T-helper 1 cell (primary cell): ENCODE measurements at regions not wholly inside any gene's neighbourhood (a gene's known extent, or its start where the extent isn't known, plus 50 kb on each side); places are given as distances from the start of the nearest gene placed in this dataset.

ENCODE experiments used
- DNase-seq, 5 donors: peaks; one replicate each; pipeline ENCODE4 v3.0.0-alpha.2; 2012 to 2020

- no peak for DNase-seq
Observed at GRCh38 chr3:31157047-31157694, 262.7 kb upstream of the GADL1 start.

DNA sequence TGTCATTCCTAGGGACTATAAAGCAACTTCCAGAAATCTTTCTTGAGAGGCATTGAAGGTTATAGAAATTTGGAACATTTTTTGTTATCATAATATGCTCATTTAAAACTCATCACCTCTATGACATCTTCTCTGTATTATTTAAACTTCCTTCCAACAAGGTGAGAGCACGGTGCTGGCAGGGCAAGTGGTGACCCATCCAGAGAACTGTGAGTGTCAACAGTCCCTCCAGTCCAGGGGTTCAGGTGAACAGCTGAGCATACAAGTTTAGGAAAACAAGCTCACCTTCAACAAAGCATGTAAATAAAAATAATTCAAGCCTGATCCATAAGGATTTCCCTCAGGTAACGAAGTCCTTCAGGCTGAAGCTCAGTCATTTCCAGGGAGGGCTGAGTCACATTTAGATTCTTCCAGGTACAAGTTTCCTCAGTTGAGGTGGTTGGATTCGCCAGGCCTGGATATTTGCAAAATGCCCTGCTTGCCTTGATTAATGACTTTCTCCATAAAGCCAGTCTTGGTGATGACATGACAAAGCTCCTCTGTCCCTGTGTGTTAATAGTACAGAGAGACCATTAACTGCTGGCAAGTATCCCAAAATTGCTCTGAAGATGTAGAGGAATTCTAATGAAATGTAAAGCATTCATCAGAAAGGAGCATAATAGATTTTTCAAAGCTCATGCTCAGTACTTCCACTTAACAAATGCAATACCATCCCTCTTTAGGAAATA, 263.6 kb upstream of the GADL1 start:
- no peak for DNase-seq

DNA sequence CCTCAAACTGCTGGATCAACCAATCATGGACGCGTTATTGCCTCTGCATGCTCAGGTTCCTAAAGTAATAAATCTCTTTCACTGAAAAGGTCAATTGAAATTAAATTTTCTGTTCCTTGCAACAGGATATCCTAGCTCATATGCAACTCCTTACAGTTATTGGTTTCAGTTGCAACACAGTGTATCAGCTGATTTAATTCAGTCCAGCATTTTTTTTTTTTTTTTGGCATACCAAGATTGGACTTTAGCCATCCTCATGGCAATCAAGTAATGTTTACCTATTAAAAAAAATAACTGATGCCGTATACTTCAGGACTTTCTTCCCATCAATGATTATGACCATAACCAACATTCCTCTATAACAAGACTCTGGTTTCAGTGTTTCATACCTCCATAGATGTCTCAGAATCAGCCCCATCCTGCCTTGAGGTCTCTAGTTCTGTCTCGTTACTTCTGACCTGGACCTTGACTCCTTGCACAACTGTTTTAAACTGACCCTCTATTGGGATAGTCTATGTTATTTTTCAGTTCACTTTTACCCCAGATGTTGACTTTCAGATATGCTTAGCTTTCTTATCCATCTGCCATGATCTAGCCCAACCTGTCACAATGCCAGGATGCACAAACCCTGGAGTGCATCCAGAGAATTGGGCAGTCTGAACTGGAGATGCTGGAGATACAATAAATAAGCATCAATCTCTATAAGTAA, 265.0 kb upstream of the GADL1 start:
- no peak for DNase-seq

DNA sequence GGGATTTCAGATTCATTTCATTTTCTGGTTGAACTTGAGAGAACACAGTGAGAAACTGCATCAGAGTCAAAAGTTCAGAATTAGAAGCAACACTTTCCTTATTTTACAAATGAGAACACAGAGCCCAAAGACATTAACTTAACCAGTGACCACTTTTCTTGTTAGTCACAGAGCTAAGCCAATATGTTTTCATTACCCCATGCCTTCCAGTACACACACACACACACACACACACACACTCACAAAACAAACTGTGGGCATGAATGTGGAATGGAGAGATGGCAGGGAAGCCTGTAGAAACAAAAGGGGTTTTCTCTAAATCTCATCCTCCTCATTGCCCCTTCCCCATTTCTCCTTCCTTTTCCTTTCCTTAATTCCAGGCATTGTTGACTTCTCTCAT, 267.4 kb upstream of the GADL1 start:
- DNase-seq = no peak

DNA sequence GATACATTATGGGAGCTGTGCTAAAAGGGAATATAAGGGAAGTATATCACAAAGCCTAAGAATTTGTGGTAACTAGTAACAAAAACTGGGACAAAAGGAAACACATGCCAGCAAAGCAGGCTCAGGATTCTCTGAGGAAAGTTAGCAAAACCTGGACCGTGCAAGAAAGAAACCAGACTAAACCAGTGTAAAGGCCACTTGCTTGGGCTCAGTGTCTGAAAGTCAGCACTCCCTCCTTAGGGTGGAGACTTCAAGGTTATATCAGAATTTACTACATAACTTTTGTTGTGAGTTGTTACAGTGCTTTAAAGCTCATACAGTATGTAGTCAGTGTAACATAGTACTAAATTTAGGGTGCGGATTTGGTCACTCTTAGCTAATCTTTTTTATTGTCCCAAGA, 269.9 kb upstream of the GADL1 start:
- no peak for DNase-seq

DNA sequence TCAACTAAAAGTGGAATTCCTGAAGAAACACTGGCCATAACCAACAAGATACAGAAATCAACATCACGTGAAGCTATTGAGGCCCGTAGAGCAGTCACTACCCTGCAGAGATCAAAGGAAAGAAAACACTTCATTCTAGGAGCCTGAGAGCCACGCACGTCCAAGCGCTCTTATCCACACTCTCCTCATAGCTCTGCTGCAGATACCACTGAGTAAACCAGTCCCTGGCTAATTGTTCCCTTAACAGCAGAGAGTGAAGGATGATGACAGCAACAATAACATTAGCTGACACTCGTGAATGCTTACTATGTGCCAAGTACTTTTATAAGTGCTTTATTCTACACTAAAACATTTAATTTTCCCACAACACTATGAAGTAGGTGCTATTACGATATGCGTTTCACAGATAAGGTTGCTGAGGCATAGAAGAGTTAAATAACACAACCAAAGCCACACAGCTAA, 271.0 kb upstream of the GADL1 start:
- DNase-seq = no peak

- DNase-seq = no peak
Observed at GRCh38 chr3:31166249-31166885, 271.9 kb upstream of the GADL1 start.

GRCh38 chr3:31167666-31168065, 273.2 kb upstream of the GADL1 start:
- no peak for DNase-seq

GRCh38 chr3:31170932-31171670, 276.6 kb upstream of the GADL1 start:
- no peak for DNase-seq

DNA sequence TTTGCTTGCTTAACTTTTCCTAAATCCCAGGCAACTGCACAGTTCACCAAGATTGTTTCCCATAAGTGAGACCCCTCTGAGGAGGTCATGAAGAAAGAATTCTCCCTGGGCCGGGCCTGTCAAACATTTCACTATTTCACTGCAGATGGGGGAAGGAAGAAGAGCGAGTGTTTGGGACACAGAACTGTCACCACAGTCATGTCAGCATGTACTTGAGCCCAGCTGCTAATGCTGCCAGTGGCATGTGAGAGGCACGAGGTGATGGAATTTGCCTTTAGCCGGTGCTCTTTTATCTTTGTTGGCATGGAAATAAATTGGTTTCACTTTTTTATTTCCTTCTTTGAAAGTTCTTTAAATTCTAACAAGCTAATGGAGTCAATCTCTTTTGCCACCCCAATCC, 277.9 kb upstream of the GADL1 start:
- no peak for DNase-seq

DNA sequence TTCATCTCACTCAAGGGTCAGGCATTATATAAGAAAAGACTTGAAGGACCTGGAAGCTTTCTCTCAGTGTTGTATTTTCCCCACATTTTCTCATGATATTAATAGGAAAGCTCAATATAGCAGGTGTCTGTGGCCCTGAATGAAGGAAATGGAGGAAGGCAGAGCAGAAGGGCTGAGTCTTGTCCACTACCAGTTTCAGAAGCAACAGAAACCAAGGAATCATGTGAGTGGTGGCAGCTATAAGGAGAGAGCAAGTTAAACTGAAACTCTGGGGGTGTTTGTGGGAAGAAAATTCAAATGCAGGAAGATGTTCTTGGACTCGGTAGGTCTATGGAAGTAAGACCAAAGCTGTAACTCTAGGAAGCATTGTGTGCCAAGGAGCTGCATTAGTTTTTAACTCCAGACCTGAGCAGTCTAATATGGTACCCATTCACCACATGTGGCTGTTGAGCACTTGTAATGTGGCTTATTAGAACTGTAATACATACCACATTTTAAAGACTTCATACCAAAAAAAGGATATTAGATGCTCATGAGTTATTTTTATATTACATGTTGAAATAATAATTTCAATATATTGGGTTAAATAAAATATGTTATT, 278.8 kb upstream of the GADL1 start:
- no peak for DNase-seq

DNA sequence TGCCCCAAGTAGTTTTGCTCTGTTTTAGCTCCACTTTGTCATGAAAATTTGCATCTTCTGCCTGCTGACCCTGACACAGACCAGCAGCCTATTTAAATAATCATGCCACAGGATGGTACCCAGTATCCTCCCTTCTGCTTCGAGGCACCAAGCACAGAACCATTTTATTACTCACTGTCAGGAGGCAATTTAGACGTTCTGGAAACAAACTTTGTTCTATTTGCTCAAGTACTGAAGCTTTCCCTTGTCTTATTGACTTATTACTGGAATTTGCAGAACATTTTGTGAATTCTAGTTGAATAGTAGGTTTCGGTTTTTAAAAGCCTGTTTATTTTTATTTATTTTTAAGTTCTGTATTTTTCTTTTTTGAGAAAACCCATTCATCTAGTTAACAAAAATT, 279.6 kb upstream of the GADL1 start:
- DNase-seq = no peak

DNA sequence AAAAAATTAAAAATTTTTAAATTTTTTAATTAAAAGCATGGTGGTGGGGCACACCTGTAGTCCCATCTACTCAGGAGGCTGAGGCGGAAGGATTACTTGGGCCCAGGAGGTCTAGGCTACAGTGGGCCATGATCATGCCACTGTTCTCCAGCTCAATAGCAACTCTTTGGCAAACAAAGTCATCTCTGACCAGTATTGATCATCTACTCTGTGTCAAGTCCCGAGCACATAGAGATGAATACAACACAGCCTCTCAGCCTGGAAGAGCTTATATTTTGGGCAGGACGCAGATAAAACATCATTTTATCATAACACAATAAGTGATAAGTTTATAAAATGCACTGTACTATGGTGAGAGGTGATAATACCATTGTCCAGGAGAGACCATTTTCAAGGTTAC, 281.6 kb upstream of the GADL1 start:
- no peak for DNase-seq

DNA sequence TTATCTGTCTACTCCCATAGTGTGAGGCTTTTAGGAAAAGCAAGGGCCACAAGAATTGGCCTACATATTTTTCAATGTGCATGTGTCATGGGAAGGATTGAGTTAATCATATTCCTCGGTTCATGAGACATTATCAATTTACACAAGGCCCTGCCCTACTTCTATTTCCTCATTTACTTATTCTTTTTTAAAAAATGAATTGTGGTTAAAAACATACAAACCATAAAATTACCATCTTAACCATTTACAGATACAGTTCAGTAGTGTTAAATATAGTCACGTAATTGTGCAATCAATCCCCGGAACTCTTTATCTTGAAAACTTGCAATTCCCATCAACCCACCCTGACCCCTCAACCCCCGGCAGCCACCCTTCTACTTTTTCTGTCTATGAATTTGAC, 284.0 kb upstream of the GADL1 start:
- no peak for DNase-seq

DNA sequence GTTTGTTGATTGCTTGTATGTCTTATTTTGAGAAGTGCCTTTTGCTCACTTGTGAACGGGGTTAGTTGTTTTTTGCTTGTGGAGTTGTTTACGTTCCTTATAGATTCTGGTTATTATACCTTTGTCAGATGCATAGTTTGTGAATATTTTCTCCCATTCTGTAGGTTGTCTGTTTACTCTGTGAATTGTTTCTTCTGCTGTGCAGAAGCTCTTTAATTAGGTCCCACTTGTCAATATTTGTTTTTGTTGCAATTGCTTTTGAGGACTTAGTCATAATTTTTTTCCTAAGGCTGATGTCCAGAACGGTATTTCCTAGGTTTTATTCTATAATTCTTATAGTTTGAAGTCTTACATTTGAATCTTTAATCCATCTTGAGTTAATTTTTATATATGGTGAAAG, 285.3 kb upstream of the GADL1 start:
- DNase-seq = no peak

GRCh38 chr3:31180274-31180673, 285.8 kb upstream of the GADL1 start:
- no peak for DNase-seq

DNA sequence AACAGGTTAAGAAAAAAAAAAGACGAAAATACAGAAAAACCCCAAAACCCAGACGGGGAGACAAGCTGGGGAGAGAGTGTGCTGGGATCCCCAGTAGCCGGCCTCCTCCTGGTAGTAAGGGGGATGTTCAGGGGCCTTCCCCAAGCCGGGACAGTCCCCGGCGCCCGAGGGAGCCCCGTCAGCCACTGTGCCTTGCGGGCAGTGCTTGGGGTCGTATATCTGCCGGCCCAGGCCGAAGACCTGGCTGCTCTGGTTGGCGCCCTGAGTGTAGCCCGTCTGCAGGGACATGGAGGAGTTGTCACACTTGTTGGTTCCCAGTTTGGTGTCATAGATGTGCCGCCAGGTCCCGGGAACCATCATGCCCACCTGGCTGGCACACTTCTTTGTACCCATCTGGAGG, 287.2 kb upstream of the GADL1 start:
- no peak for DNase-seq

DNA sequence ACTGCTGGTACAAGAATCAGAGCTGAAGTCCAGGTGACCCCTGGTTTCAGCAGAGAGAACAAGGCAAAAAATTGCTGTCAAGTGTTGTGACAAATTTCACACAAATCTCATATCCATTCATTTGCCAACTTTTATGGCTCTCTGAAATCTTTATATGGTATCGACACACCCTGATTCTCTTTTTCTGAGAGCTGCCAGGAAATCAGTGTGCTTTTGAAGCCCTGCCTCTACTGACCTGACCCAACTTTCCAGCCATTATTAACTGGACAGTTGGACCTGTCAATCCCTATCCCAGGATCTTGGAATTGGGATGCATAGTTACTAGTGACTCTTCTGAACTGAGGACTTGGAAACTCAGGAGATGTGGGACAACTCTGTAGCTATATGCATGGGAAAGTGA, 288.2 kb upstream of the GADL1 start:
- DNase-seq = no peak

DNA sequence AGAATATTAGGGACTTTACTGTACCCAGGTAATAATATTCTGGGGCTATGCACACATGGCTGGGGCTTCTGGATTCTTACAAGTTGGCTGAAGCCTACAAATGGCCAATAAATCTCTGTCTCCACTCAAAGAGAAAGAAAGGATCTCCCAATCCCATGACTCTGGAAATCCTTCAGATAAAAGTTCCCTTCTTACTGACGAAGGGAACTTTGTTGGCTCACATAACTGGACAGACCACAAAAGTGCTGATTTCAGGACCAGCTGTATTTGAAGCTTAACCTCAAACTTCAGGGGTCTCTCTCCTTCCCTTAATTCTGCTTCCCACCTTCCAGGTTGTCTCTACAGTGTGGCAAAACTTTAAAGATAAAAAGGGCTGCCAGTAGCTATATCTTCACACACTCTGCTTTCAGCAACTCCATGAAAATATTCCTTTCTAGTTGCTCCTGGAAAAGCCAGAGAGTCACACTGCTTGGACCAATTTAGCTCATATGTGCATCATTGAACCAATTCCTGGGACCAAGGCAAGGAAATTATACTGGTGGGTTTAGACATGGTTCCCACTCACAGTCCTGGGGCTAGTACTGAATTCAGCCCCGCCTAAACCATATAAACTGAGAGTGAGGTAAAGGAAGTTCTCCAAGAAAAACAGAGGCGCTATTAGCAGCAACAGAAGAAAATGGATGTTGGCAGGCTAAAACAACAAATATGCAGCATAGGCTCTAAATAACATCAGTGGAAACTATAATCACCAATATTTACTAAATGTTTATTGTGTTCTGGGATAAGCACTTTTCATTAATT, 290.0 kb upstream of the GADL1 start:
- DNase-seq = no peak

DNA sequence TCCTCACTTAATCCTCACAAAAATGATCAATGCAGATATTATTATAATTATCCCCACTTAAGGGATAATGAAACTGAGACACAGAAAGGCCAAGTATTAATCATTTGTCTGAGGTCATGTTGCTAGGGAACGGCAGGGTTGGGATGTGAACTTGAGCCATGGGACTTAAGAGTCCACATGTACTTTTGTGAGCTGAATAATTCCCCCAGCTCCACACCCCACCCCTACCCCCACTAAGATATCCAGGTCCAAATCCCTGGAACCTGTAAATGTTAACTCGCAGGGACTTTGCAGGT, 290.5 kb upstream of the GADL1 start:
- no peak for DNase-seq

- no peak for DNase-seq
Observed at GRCh38 chr3:31186041-31186440, 291.6 kb upstream of the GADL1 start.

GRCh38 chr3:31187380-31187779, 292.9 kb upstream of the GADL1 start:
- DNase-seq = no peak
